Gastroesophageal sphincter (tissue), 4 donors: ENCODE measurements at regions not wholly inside any gene's neighbourhood (a gene's known extent, or its start where the extent isn't known, plus 50 kb on each side); places are given as distances from the start of the nearest gene placed in this dataset.
"Not testable (repeated sequence)": the region's sequence is repeated elsewhere in the genome, so short reads cannot be mapped to it uniquely, and the experiment has no call there.

Experiments used
- ATAC-seq: fragments of 150-250 bp; one replicate; pipeline ENCODE4 v1.9.1; 2016; ENCODE audit warnings: mild to moderate bottlenecking, moderate library complexity
- H3K27ac ChIP-seq, 4 donors: fragments of 200-600 bp; sonication (generic) in 3 of 4; 1 replicate in 3 of 4; 2 replicates in 1 of 4; pipeline ENCODE4 v1.5.1; 2016 to 2019
- H3K27me3 ChIP-seq: fragments of 200-600 bp; sonication (generic); one replicate; pipeline ENCODE4 v1.5.1; 2019
- H3K36me3 ChIP-seq, 2 donors: fragments of 200-600 bp; sonication (generic); one replicate each; pipeline ENCODE4 v1.5.1; 2019; ENCODE audit warnings: control low read depth in 1 of 2
- H3K4me1 ChIP-seq, 3 donors: fragments of 200-600 bp; sonication (generic); 1 replicate in 2 of 3; 2 replicates in 1 of 3; pipeline ENCODE4 v1.5.1; 2016 to 2019; ENCODE audit warnings: control low read depth in 2 of 3
- H3K4me3 ChIP-seq, 2 donors: fragments of 200-600 bp; sonication (generic); one replicate each; pipeline ENCODE4 v1.5.1; 2019; ENCODE audit warnings: mild to moderate bottlenecking in 1 of 2, moderate library complexity in 1 of 2
- H3K9me3 ChIP-seq, 3 donors: fragments of 200-600 bp; sonication (generic); one replicate each; pipeline ENCODE4 v1.5.1; 2017 to 2019; ENCODE audit warnings: control low read depth in 2 of 3
- CTCF ChIP-seq, 4 experiments: fragments of 200-600 bp in 2 of 4; fragments of 450-650 bp in 2 of 4; sonication (generic) in 1 of 4; IDR thresholded peaks; one replicate each; pipeline ENCODE4 v1.5.1; 2017 to 2019; ENCODE audit warnings: antibody characterized with exemption in 4 of 4, mild to moderate bottlenecking in 2 of 4, moderate library complexity in 2 of 4
- EP300 ChIP-seq: sonication (generic); formaldehyde crosslinking; IDR thresholded peaks from one replicate; pipeline ENCODE4 v1.6.1; 2017; ENCODE audit warnings: antibody characterized with exemption, mild to moderate bottlenecking
- POLR2A ChIP-seq, 2 donors: fragments of 450-650 bp; IDR thresholded peaks; one replicate each; pipeline ENCODE4 v1.6.1; 2017; ENCODE audit warnings: antibody characterized with exemption in 2 of 2, mild to moderate bottlenecking in 2 of 2, moderate library complexity in 1 of 2
- POLR2AphosphoS5 ChIP-seq: sonication (generic); formaldehyde crosslinking; IDR thresholded peaks from one replicate; pipeline ENCODE4 v1.6.1; 2017; ENCODE audit warnings: antibody characterized with exemption
- WGBS, 2 donors: methylation state at CpG; one replicate each; pipeline ENCODE4 v1.1.5; 2018; ENCODE audit warnings: low coverage in 1 of 2; 5-methylcytosine and 5-hydroxymethylcytosine counted together

GRCh38 chr10:9043466-9043865 is 989.0 kb downstream of the GATA3 start:
- H3K27ac ChIP-seq, result no peak overlapping the region
- no peak for TF ChIP-seq POLR2AphosphoS5
- TF ChIP-seq POLR2A (IDR thresholded peaks at IDR 0.05), result no peak
- no peak for TF ChIP-seq CTCF (IDR thresholded peaks at IDR 0.05)
- no peak overlapping the region for H3K4me3 ChIP-seq
- no peak for ATAC-seq
- H3K4me1 ChIP-seq, result no peaks in the 10 kb centered on the region
- no peaks in the 10 kb centered on the region for H3K36me3 ChIP-seq
- H3K27me3 ChIP-seq, result no peaks in the 10 kb centered on the region
- H3K9me3 ChIP-seq, result no peaks in the 10 kb centered on the region
- WGBS, 2 donors, result 17 to 25% methylated on average over 2 of the region's 2 CpGs

- no peak overlapping the region for H3K27ac ChIP-seq
- H3K4me3 ChIP-seq, result no peak overlapping the region
- no peaks in the 10 kb centered on the region for H3K4me1 ChIP-seq
- H3K27me3 ChIP-seq, result no peaks in the 10 kb centered on the region
- TF ChIP-seq POLR2AphosphoS5 (no peak), POLR2A (IDR thresholded peaks at IDR 0.05) (no peak), CTCF (IDR thresholded peaks at IDR 0.05) (no peak), EP300 (no peak)
- H3K36me3 ChIP-seq, result no peaks in the 10 kb centered on the region
- ATAC-seq, result no peak
- peaks cover 0 to 12% (median 0%) of the 10 kb centered on the region in 3 donors for H3K9me3 ChIP-seq
These were observed 990.8 kb downstream of the GATA3 start for GRCh38 chr10:9045311-9045710.

- Histone ChIP-seq H3K27ac (no peak overlapping the region), H3K4me3 (no peak overlapping the region), H3K4me1 (no peaks in the 10 kb centered on the region), H3K36me3 (no peaks in the 10 kb centered on the region), H3K27me3 (peaks cover 2% of the 10 kb centered on the region), H3K9me3 (peaks cover 0 to 13% (median 0%) of the 10 kb centered on the region in 3 donors)
- no peak for TF ChIP-seq POLR2A (IDR thresholded peaks at IDR 0.05)
- no peak for TF ChIP-seq POLR2AphosphoS5
- TF ChIP-seq CTCF (IDR thresholded peaks at IDR 0.05), result no peak
- TF ChIP-seq EP300, result no peak
- no peak for ATAC-seq
These were observed 997.0 kb downstream of the GATA3 start for GRCh38 chr10:9051328-9051974.

GRCh38 chr10:9052767-9053166 is 998.3 kb downstream of the GATA3 start:
- Histone ChIP-seq H3K4me3 (no peak overlapping the region), H3K27ac (no peak overlapping the region), H3K9me3 (peaks cover 0 to 17% (median 0%) of the 10 kb centered on the region in 3 donors), H3K36me3 (no peaks in the 10 kb centered on the region), H3K27me3 (peaks cover 6% of the 10 kb centered on the region), H3K4me1 (no peaks in the 10 kb centered on the region)
- TF ChIP-seq POLR2AphosphoS5 (no peak), EP300 (no peak), POLR2A (IDR thresholded peaks at IDR 0.05) (no peak), CTCF (IDR thresholded peaks at IDR 0.05) (no peak)
- no peak for ATAC-seq
- 60% methylated on average over 1 of the region's 1 CpG; no CpG with 5 or more reads in 1 of the 2 donors for WGBS, 2 donors

GRCh38 chr10:9056521-9056920 is 1002.0 kb downstream of the GATA3 start:
- TF ChIP-seq CTCF (IDR thresholded peaks at IDR 0.05), result no peak
- TF ChIP-seq POLR2A (IDR thresholded peaks at IDR 0.05), result no peak
- no peak for TF ChIP-seq EP300
- no peak for TF ChIP-seq POLR2AphosphoS5
- WGBS, 2 donors, result 90 to 92% methylated on average over 2 to 4 of the region's 11 CpGs
- ATAC-seq, result no peak
- Histone ChIP-seq H3K27ac (no peak overlapping the region), H3K4me1 (no peaks in the 10 kb centered on the region), H3K4me3 (no peak overlapping the region), H3K27me3 (peaks cover 6% of the 10 kb centered on the region), H3K36me3 (no peaks in the 10 kb centered on the region), H3K9me3 (peaks cover 0 to 5% (median 0%) of the 10 kb centered on the region in 3 donors)

GRCh38 chr10:9057293-9057692 is 1002.8 kb downstream of the GATA3 start:
- not testable (repeated sequence) for H3K4me1 ChIP-seq, H3K9me3 ChIP-seq, H3K27me3 ChIP-seq, H3K4me3 ChIP-seq, H3K36me3 ChIP-seq, H3K27ac ChIP-seq, ATAC-seq
- WGBS, 2 donors, result 100% methylated on average over 5 of the region's 17 CpGs; no CpG with 5 or more reads in 1 of the 2 donors
